Kidney tubule cell (primary cell): ENCODE measurements at regions not wholly inside any gene's neighbourhood (a gene's known extent, or its start where the extent isn't known, plus 50 kb on each side); places are given as distances from the start of the nearest gene placed in this dataset.

Experiments
- DNase-seq: peaks from one replicate; pipeline ENCODE4 v3.0.0-alpha.2; 2018; ENCODE audit warnings: low spot score

GRCh38 chr1:14529475-14529874 is 69.0 kb upstream of the KAZN start:
- peak; percentile 25 for DNase-seq

DNA sequence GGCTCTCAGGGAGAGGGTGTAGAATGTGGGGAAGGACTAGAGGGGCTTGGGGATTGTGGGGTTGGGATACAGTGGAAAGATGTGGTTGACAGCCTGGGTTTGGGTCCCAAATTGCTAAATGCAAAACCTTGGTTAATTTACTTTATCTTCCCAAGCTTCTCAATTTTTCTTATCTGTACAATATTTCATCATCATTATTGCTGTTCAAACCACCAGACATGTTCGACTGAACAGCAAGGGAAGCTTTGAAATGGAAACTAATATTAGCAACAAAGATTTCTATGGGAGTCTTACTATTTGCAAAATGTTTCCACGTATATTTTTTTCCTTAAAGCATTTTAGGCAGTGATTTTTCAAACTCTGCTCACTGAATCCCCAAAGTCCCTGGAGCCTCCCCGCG is 67.0 kb upstream of the KAZN start:
- DNase-seq, result no peak

DNA sequence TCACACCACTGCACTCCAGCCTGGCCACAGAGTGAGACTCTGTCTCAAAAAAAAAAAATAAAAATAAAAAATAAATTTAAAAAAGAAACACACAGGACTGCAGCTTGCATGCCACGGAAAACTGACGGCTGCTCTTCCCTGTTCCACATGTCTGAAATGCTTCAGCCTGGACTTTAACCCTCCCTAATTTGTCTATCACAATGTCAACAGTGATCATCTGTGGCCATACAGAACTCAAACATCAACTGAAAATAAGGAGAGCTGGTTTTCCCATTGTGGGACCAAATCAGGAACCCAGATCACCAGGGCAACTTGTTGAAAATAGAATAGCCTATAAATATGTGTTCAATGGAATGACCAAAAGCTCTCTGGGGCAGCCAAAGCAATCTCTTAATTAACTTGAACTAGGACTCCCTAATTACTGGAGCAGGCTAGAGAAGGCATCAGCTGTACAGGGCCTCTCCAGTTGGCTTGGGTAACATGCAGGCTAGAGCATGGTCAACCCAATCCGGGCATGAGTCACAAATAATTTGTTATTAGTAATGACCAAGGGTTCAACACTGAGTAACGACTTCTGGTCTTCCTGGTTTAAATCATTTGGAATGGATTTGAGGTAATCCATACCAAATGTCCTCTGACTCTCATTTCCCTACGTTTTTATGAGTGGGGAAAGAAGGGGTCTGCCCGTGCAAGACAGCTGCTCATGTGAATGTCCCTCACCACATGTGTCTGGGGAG is 62.7 kb upstream of the KAZN start:
- DNase-seq, result no peak

DNA sequence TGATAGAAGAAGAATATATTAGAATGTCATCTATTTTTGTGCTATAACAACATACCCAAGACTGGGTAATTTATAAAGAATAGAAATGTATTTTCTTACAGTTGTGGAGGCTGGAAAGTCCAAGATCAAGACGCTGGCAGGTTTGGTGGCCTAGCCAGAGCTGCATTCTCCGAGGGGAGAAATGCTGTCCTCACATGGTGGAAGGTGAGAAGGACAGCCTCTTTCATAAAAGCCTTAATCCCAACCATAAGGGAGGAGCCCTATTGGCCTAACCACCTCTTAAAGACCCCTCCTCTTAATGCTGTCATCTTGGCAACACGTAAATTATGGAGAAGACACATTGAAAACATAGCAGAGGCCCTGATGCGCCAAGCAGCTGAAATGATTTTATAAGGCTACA is 60.1 kb upstream of the KAZN start:
- DNase-seq, result no peak

DNA sequence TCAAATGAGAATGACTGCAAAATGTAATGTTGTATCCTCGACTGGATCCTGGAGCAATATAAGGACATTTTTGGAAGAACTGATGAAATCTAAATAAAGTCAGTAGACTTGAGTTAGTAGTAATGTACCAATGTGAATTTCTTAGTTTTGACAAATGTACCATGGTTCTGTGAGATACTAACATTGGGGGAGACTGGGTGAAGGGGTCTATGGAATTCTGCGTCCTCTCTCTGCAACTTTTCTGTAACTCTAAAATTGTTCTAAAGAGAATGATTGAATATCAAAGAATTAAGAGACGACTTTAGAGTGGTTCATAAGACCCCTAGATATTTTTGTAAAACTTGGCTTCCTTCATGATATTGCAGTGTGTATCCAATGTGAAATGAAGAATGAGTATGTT is 59.2 kb upstream of the KAZN start:
- DNase-seq, result no peak

GRCh38 chr1:14539953-14540563 is 58.4 kb upstream of the KAZN start:
- DNase-seq, result peak; percentile 41

DNA sequence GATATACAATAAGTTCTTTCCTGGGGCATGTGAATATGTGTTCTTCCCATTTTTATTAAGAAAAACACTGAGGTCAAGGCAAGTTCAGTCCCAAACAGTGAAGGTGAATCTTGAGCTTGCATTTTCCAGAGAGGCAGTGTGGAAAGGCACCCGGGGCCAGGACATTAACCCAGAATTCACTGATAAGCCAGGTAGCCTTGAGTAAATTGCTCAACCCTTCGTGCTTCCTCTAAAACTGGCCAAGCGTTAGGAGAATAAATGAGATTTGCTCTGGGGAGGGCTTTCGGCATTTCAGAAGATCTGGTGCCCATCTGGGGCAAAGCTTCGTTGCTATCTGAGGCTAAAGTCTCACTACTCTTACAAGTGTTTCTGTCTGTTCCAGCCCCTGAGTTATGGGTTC is 57.1 kb upstream of the KAZN start:
- no peak for DNase-seq

DNA sequence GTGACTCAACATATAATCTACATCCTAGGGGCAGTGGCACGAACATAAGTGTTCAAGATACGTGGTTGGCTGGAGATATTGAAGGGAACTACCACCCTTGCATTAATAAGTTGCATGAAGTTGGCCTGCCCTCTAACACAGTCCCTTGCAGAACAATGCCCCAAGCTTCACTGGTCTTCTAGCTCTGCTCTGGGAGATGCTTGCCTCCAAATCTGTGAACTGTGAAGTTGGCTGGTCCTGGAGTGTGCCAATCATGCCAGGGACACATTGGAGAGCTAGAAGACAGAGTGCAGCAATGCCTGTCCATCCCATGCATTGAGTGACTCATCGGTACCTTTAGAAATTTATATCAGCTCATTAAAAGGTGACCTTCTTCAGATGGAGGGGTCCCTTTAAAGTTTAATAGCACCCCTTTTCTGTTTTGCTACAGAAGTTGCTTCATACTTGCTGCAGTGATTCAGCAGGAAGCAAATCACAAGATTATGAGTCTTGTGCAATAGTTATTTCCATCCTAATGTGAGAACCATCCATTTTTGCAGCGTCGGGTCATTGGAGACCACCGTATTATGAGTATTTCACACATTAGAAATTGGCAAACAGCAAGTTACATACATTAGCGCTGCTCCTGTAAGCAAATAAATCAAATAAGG is 55.2 kb upstream of the KAZN start:
- DNase-seq, result peak; percentile 69

DNA sequence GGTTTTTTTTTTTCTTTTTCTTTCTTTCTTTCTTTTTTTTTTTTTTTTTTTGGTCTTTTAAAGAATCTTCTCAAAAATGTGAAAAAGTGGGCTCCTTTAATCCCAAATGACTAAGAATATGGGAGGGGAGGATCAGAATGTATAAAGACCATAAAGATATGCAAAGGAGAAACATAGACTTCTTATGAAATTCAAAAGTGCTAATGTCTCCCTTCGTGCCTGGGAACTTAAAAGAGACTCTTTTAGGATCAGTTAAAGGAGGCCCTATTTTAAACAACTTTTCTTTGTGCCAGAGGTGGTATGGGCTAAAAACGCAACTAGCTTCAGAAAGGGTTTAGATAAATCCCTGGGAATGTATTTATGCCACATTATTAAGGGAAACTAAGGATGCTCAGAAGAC is 54.2 kb upstream of the KAZN start:
- DNase-seq, result no peak

GRCh38 chr1:14545422-14546025 is 53.0 kb upstream of the KAZN start:
- DNase-seq, result no peak

GRCh38 chr1:14546416-14546815 is 52.1 kb upstream of the KAZN start:
- DNase-seq, result no peak
